Stimulated activated CD4-positive, alpha-beta T cell treated with anti-CD3 and anti-CD28 coated beads, Interleukin-1b, Interleukin-23, amount 100 ng/mL, for 48 hours (primary cell): ENCODE measurements at regions not wholly inside any gene's neighbourhood (a gene's known extent, or its start where the extent isn't known, plus 50 kb on each side); places are given as distances from the start of the nearest gene placed in this dataset.

Experiments used
- DNase-seq: peaks from one replicate; pipeline ENCODE4 v3.0.0-alpha.2; 2020

DNA sequence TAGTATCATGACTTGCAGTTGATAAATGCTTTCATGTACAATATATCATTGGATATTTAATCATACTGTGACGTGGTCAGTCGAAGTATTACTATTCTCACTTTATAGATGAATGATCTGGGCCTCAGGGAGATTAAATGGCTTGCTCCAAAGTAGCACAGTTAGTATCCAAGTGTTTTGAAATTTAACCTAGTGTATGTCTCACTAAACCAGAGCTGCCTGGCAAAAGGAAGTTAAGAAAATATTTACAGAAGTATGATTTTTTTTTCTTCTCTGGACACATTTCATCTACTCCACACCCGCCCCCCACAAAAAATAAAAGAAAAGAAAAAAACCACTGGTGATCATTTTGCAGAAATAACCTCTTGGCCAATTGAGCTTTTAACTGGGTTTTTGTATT, 71.9 kb upstream of the CXADR start:
- no peak for DNase-seq

- no peak for DNase-seq
Measured at GRCh38 chr21:17441370-17441769, 71.5 kb upstream of the CXADR start.

DNA sequence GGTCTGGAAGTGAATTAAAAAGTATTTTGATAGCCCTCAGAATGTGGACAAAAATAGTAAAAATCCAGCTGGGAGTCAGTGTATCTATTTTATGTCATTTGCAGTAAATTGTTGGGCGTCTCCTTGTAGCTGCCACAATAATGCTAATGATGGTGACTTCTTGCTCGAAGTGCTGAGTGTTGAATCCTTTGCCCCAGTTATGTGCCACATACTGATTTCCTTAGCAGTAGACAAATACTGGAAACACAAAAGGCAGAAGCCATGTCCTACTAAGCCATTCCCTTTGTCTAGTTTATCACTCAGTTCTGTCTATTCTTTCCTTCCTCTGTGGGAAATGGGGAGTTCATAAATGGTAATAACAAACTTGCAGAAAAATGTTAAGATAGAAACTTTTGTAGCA, 70.7 kb upstream of the CXADR start:
- no peak for DNase-seq

GRCh38 chr21:17444828-17445227, 68.0 kb upstream of the CXADR start:
- DNase-seq = no peak

- no peak for DNase-seq
Measured at GRCh38 chr21:17446737-17447136, 66.1 kb upstream of the CXADR start.

GRCh38 chr21:17449701-17450100, 63.1 kb upstream of the CXADR start:
- no peak for DNase-seq

GRCh38 chr21:17451364-17451891, 61.4 kb upstream of the CXADR start:
- no peak for DNase-seq

DNA sequence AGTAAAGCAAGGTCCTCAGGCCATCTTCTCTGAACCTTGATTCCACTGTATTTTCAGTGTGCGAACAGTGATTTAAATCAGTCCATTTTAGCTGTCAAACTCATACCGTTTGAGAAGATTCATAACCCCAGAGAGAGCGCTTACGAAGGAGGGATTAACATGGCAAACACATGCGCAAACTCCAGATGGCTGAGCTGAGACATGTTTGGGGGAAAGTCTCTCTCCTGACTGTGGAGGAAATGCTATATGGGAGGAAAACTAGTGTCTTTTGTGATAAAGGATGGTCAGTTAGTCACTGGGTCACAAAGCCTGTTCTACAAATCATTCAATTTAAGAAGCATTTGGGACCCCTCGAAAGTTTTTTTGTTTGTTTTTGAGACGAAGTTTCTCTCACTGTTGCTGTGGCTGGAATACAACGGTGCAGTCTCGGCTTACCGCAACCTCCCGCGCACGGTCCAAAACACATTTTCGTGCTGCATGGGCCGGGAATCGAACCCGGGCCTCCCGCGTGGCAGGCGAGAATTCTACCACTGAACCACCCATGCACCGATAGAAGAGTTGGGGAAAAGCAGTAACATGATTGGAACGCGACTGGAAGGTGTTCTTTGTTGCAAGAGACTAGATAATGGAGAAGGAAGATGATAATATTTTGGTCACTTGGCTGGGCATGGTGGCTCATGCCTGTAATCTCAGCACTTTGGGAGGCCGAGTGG, 58.4 kb upstream of the CXADR start:
- peak; percentile 69 for DNase-seq

- no peak for DNase-seq
Measured at GRCh38 chr21:17455028-17455353, 57.9 kb upstream of the CXADR start.

GRCh38 chr21:17455451-17455850, 57.4 kb upstream of the CXADR start:
- DNase-seq = no peak

DNA sequence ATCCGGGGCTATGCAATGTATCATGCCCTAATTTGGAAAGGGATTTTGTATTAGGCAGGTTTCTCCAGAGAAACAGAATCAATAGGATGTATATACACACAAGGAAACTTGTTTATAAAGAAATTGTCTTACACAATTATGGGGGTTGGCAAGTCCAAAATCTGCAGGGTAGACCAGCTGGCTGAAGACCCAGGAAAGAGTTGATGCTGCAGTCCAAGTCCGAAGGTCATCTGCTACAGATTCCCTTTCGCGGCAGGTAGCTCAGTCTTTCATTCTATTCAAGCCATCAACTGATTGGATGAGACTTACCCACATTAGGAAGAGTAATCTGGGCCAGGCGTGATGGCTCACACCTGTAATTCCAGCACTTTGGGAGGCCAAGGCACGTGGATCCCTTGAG, 54.6 kb upstream of the CXADR start:
- no peak for DNase-seq

GRCh38 chr21:17460094-17460493, 52.7 kb upstream of the CXADR start:
- no peak for DNase-seq

DNA sequence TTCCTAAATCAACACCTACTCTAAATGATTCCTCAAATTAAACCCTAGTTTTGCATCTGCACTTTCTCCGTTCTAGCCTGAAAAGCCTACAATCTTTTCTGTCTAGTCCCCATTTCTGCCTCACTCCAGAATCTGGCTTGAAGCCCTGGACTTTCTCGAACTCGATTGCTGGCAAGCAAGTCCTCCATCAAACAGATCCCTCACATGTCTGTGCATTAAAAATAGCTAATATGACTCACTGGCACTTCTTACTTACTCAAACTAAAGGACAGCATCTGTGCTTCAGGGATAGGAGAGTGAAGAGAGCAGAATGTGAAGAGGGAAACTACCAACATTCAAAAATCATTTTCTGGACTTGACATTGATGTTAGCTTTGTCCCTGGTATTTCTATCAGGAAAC, 51.8 kb upstream of the CXADR start:
- DNase-seq = no peak

DNA sequence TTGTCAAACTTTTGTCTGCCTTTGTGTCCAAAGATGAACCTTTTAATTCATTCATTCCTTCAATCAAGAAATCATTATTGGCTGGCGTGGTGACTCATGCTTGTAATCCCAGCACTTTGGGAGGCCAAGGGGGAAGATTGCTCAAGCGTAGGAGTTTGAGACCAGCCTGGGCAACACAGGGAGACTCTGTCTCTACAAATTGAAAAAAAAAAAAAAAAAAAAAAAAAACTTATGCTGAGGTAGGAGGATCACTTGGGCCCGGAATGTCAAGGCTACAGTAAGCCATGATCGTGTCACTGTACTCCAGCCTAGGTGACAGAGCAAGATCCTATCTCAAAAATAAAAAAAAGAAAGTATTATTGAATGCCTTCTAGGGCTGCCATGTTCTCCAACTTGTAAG, 51.3 kb upstream of the CXADR start:
- no peak for DNase-seq

- DNase-seq = no peak
Measured at GRCh38 chr21:17462276-17462981, 50.4 kb upstream of the CXADR start.
